ENCODE measurements at regions not wholly inside any gene's neighbourhood (a gene's known extent, or its start where the extent isn't known, plus 50 kb on each side); places are given as distances from the start of the nearest gene placed in this dataset.

- peak; percentile 41 for DNase-seq (ENCODE audit: low read depth)
These were observed 117.5 kb downstream of the NAV1 start for GRCh38 chr1:201656311-201657032.

- no peak for DNase-seq (ENCODE audit: low read depth)
These were observed 120.6 kb downstream of the NAV1 start for GRCh38 chr1:201659572-201659971.

- DNase-seq (ENCODE audit: low read depth) = no peak
These were observed 122.2 kb downstream of the NAV1 start for GRCh38 chr1:201660931-201661822.

GRCh38 chr1:201661823-201662359 lies 123.0 kb downstream of the NAV1 start:
- no peak for DNase-seq (ENCODE audit: low read depth)

GRCh38 chr1:201662646-201663045 lies 123.7 kb downstream of the NAV1 start:
- no peak for DNase-seq (ENCODE audit: low read depth)

- DNase-seq (ENCODE audit: low read depth) = no peak
These were observed 124.7 kb downstream of the NAV1 start for GRCh38 chr1:201663491-201664113.

GRCh38 chr1:201665036-201665435 lies 126.1 kb downstream of the NAV1 start:
- no peak for DNase-seq (ENCODE audit: low read depth)

- DNase-seq (ENCODE audit: low read depth) = no peak
These were observed 127.2 kb downstream of the NAV1 start for GRCh38 chr1:201666102-201666501.

GRCh38 chr1:201666645-201667044 lies 127.7 kb downstream of the NAV1 start:
- DNase-seq (ENCODE audit: low read depth) = no peak

- no peak for DNase-seq (ENCODE audit: low read depth)
These were observed 128.6 kb downstream of the NAV1 start for GRCh38 chr1:201667479-201667878.

GRCh38 chr1:201670517-201670916 lies 131.6 kb downstream of the NAV1 start:
- no peak for DNase-seq (ENCODE audit: low read depth)

GRCh38 chr1:201672685-201673084 lies 133.8 kb downstream of the NAV1 start:
- DNase-seq (ENCODE audit: low read depth) = no peak

- DNase-seq (ENCODE audit: low read depth) = no peak
These were observed 134.2 kb downstream of the NAV1 start for GRCh38 chr1:201673093-201673492.

GRCh38 chr1:201673915-201674314 lies 135.0 kb downstream of the NAV1 start:
- no peak for DNase-seq (ENCODE audit: low read depth)

GRCh38 chr1:201675143-201675542 lies 136.2 kb downstream of the NAV1 start:
- DNase-seq (ENCODE audit: low read depth) = peak; percentile 27

- DNase-seq (ENCODE audit: low read depth) = peak; percentile 45
These were observed 137.3 kb downstream of the NAV1 start for GRCh38 chr1:201676197-201676596.

GRCh38 chr1:201676641-201677040 lies 137.7 kb downstream of the NAV1 start:
- no peak for DNase-seq (ENCODE audit: low read depth)

- no peak for DNase-seq (ENCODE audit: low read depth)
These were observed 139.6 kb downstream of the NAV1 start for GRCh38 chr1:201678264-201679101.

- no peak for DNase-seq (ENCODE audit: low read depth)
These were observed 142.4 kb downstream of the NAV1 start for GRCh38 chr1:201681375-201681774.

GRCh38 chr1:201682964-201683363 lies 144.0 kb downstream of the NAV1 start:
- DNase-seq (ENCODE audit: low read depth) = no peak

GRCh38 chr1:201683397-201683796 lies 144.5 kb downstream of the NAV1 start:
- DNase-seq (ENCODE audit: low read depth) = no peak
